DND-41 (cell line): ENCODE measurements at regions not wholly inside any gene's neighbourhood (a gene's known extent, or its start where the extent isn't known, plus 50 kb on each side); places are given as distances from the start of the nearest gene placed in this dataset.

ENCODE experiments used
- CTCF ChIP-seq: IDR thresholded peaks from 2 replicates; pipeline ENCODE4 v1.5.1; 2012; ENCODE audit warnings: borderline replicate concordance, low read length, moderate library complexity, mild to moderate bottlenecking; ENCODE audit not compliant: poor library complexity, severe bottlenecking; ENCODE audit errors: extremely low read depth
- EZH2 ChIP-seq: IDR thresholded peaks from 3 replicates; pipeline ENCODE4 v1.6.1; 2012; ENCODE audit warnings: borderline replicate concordance, low read depth, mild to moderate bottlenecking, moderate library complexity, low read length, inconsistent platforms; ENCODE audit not compliant: severe bottlenecking

GRCh38 chr7:46626691-46627310 is 705.7 kb upstream of the IGFBP3 start:
- TF ChIP-seq CTCF = no peak
- no peak for TF ChIP-seq EZH2
